HUES48 (cell line): ENCODE measurements at regions not wholly inside any gene's neighbourhood (a gene's known extent, or its start where the extent isn't known, plus 50 kb on each side); places are given as distances from the start of the nearest gene placed in this dataset.

Experiments used
- H3K27ac ChIP-seq: one replicate; pipeline ENCODE4 v1.7.0; 2013; ENCODE audit warnings: low read depth, low read length, inconsistent platforms
- H3K27me3 ChIP-seq: 2 replicates; pipeline ENCODE4 v1.6.1; 2013; ENCODE audit warnings: mild to moderate bottlenecking, low read length; ENCODE audit not compliant: control insufficient read depth, insufficient read depth
- H3K36me3 ChIP-seq: 2 replicates; pipeline ENCODE4 v1.6.1; 2013; ENCODE audit warnings: low read length; ENCODE audit not compliant: control insufficient read depth, insufficient read depth
- H3K4me1 ChIP-seq: 2 replicates; pipeline ENCODE4 v1.6.1; 2013; ENCODE audit warnings: mild to moderate bottlenecking, low read length; ENCODE audit not compliant: control insufficient read depth, insufficient read depth
- H3K4me3 ChIP-seq: 2 replicates; pipeline ENCODE4 v1.5.1; 2013; ENCODE audit warnings: mild to moderate bottlenecking, low read depth, low read length
- H3K9ac ChIP-seq: 2 replicates; pipeline ENCODE4 v1.6.1; 2013; ENCODE audit warnings: mild to moderate bottlenecking, low read depth, low read length, moderate library complexity
- H3K9me3 ChIP-seq: 2 replicates; pipeline ENCODE4 v1.6.1; 2013; ENCODE audit warnings: low read length; ENCODE audit not compliant: control insufficient read depth, insufficient read depth

DNA sequence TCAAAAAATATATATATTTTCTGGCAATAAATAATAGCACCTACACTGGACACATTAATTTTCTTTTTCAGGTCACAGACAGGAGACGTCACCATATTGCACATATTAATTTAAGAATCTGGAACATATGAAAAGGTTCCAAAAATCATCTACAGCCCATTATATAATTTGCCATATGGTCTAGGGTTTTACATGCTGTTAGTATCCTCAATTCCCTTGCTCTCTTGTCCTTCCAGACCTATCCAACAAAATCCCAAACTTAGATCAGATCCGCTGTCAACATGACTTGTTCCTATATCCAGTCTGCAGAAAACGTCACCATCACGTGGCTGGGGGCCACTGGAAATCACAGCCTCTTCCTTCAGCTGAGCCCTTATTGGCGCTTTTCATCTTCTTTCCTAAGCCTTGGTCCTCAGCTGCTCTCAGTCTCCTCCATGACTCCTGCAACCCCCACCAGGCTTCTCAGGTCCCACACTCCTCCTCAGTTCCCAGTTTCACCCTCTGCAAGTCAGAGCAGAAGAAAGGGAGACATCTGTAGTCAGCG, 192.0 kb upstream of the GATB start:
- no peaks in the 10 kb centered on the region for H3K36me3 ChIP-seq
- H3K27me3 ChIP-seq: no peaks in the 10 kb centered on the region
- peaks cover 12% of the 10 kb centered on the region for H3K9me3 ChIP-seq
- no peak overlapping the region for H3K9ac ChIP-seq
- H3K27ac ChIP-seq: no peak overlapping the region
- H3K4me3 ChIP-seq: no peak overlapping the region
- H3K4me1 ChIP-seq: peaks cover 15% of the 10 kb centered on the region

DNA sequence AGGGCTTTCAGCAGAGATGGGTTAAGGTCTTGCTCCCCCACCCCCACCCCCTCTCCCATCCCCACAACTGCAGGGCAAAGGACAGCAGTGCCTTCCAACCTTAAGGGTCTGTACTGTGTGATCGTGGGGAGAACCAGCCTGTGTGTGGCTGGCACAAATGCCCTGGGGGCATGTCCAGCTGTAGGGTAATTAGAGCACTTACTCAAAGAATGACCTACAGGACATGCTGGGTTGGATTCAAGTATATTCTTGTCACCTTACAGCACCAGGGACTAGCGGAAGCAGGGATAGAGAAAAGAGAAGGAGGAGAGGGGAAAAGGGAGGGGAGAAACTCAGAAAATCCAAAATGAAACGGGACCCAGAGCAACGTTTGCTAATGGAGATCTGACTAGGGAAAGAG, 191.3 kb upstream of the GATB start:
- peaks cover 10% of the 10 kb centered on the region for H3K4me1 ChIP-seq
- H3K4me3 ChIP-seq: no peak overlapping the region
- H3K9ac ChIP-seq: no peak overlapping the region

GRCh38 chr4:151951671-151952050, 190.9 kb upstream of the GATB start:
- no peak overlapping the region for H3K4me3 ChIP-seq
- peaks cover 6% of the 10 kb centered on the region for H3K4me1 ChIP-seq
- H3K36me3 ChIP-seq: no peaks in the 10 kb centered on the region
- H3K27me3 ChIP-seq: no peaks in the 10 kb centered on the region
- no peak overlapping the region for H3K27ac ChIP-seq
- H3K9ac ChIP-seq: no peak overlapping the region
- peaks cover 20% of the 10 kb centered on the region for H3K9me3 ChIP-seq

More for the DNA sequence above, 191.3 kb upstream of the GATB start:
- Histone ChIP-seq H3K9me3 (peaks cover 16% of the 10 kb centered on the region), H3K27ac (no peak overlapping the region), H3K27me3 (no peaks in the 10 kb centered on the region), H3K36me3 (no peaks in the 10 kb centered on the region)

- Histone ChIP-seq H3K9me3 (peaks cover 22% of the 10 kb centered on the region), H3K4me3 (no peak overlapping the region), H3K27me3 (no peaks in the 10 kb centered on the region), H3K9ac (no peak overlapping the region), H3K27ac (no peak overlapping the region), H3K36me3 (no peaks in the 10 kb centered on the region), H3K4me1 (peaks cover under 1% of the 10 kb centered on the region; the same call in 1 of the 2 replicates)
These were observed 190.3 kb upstream of the GATB start for GRCh38 chr4:151950993-151951670.

- H3K9ac ChIP-seq: no peak overlapping the region
- no peaks in the 10 kb centered on the region for H3K27me3 ChIP-seq
- no peak overlapping the region for H3K27ac ChIP-seq
- H3K36me3 ChIP-seq: no peaks in the 10 kb centered on the region
- no peaks in the 10 kb centered on the region for H3K4me1 ChIP-seq
- H3K4me3 ChIP-seq: no peak overlapping the region
- H3K9me3 ChIP-seq: peaks cover 31% of the 10 kb centered on the region
These were observed 187.7 kb upstream of the GATB start for GRCh38 chr4:151948351-151949016.

GRCh38 chr4:151946718-151947117, 185.9 kb upstream of the GATB start:
- Histone ChIP-seq H3K4me3 (no peak overlapping the region), H3K27ac (no peak overlapping the region), H3K36me3 (no peaks in the 10 kb centered on the region), H3K9ac (no peak overlapping the region), H3K27me3 (no peaks in the 10 kb centered on the region), H3K4me1 (no peaks in the 10 kb centered on the region), H3K9me3 (peaks cover 31% of the 10 kb centered on the region)

GRCh38 chr4:151942971-151943370, 182.2 kb upstream of the GATB start:
- Histone ChIP-seq H3K9ac (no peak overlapping the region), H3K9me3 (peaks cover 20% of the 10 kb centered on the region), H3K36me3 (no peaks in the 10 kb centered on the region), H3K4me3 (no peak overlapping the region), H3K27me3 (no peaks in the 10 kb centered on the region), H3K4me1 (no peaks in the 10 kb centered on the region), H3K27ac (no peak overlapping the region)

GRCh38 chr4:151940926-151941617, 180.3 kb upstream of the GATB start:
- Histone ChIP-seq H3K27me3 (no peaks in the 10 kb centered on the region), H3K9me3 (peaks cover 8% of the 10 kb centered on the region), H3K36me3 (no peaks in the 10 kb centered on the region), H3K4me1 (no peaks in the 10 kb centered on the region), H3K9ac (no peak overlapping the region), H3K4me3 (no peak overlapping the region), H3K27ac (no peak overlapping the region)

- H3K9ac ChIP-seq: no peak overlapping the region
- no peak overlapping the region for H3K4me3 ChIP-seq
- H3K27ac ChIP-seq: no peak overlapping the region
- H3K4me1 ChIP-seq: no peaks in the 10 kb centered on the region
- H3K9me3 ChIP-seq: 0 out of 2 replicates have a peak, but pooled peaks cover under 1% of the 10 kb centered on the region
- H3K27me3 ChIP-seq: no peaks in the 10 kb centered on the region
- H3K36me3 ChIP-seq: no peaks in the 10 kb centered on the region
These were observed 179.5 kb upstream of the GATB start for GRCh38 chr4:151940291-151940690.

DNA sequence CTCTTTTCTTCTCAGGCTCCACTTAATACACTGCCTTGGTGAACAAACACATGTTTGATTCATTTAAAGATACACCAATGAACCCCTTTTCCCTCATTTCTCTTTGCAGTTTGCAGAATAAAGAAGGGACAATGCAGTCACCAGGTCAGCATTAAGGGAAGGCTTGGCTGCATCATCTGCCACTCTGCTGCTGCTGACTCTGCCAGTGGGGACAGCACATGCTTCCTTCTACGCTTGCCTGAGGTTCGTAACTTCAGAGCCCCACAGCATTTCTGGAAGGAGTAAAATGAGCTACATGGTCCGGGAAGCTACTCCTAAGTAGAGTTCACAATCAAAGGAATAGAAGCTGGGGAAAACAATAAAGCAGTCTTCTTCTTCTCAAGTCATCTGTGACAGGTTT, 178.9 kb upstream of the GATB start:
- no peaks in the 10 kb centered on the region for H3K4me1 ChIP-seq
- H3K36me3 ChIP-seq: no peaks in the 10 kb centered on the region
- no peak overlapping the region for H3K27ac ChIP-seq
- no peak overlapping the region for H3K4me3 ChIP-seq
- no peaks in the 10 kb centered on the region for H3K9me3 ChIP-seq
- no peak overlapping the region for H3K9ac ChIP-seq
- no peaks in the 10 kb centered on the region for H3K27me3 ChIP-seq

DNA sequence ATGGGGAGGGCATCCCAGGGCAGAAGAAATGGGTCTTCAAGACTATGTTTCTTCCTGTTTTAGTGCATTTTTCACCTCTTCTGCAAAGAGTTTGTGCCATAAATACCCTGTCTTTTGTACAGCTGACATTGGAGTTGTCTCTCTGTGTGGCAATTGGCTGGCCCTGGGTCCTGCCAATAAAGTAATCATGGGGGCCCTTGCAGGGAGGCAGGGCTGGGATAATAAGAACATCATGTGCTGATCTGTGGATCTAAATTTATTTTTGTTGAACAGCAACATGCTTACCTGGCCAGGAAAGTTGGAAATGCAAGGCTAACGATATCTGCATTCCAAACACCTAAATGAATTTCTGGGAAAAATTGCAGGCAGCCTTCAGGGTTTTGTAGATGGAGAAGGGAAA, 174.6 kb upstream of the GATB start:
- Histone ChIP-seq H3K9me3 (no peaks in the 10 kb centered on the region), H3K4me1 (no peaks in the 10 kb centered on the region), H3K36me3 (no peaks in the 10 kb centered on the region), H3K4me3 (no peak overlapping the region), H3K27ac (no peak overlapping the region), H3K9ac (no peak overlapping the region), H3K27me3 (no peaks in the 10 kb centered on the region)
